Lower leg skin (tissue), 3 donors: ENCODE measurements at regions not wholly inside any gene's neighbourhood (a gene's known extent, or its start where the extent isn't known, plus 50 kb on each side); places are given as distances from the start of the nearest gene placed in this dataset.

Experiments used
- CTCF ChIP-seq, 3 donors: fragments of 450-650 bp; IDR thresholded peaks; one replicate each; pipeline ENCODE4 v1.5.1; 2016; ENCODE audit warnings: antibody characterized with exemption in 3 of 3, mild to moderate bottlenecking in 3 of 3, moderate library complexity in 2 of 3
- POLR2A ChIP-seq, 2 donors: fragments of 450-650 bp; IDR thresholded peaks; one replicate each; pipeline ENCODE4 v1.6.1; 2016 to 2017; ENCODE audit warnings: antibody characterized with exemption in 2 of 2, mild to moderate bottlenecking in 1 of 2, moderate library complexity in 1 of 2

- no peak for TF ChIP-seq POLR2A (IDR thresholded peaks at IDR 0.05)
- TF ChIP-seq CTCF (IDR thresholded peaks at IDR 0.05): no peak
Observed at GRCh38 chr3:31354373-31354772, 178.4 kb upstream of the STT3B start.
